K562 (cell line): ENCODE measurements at regions not wholly inside any gene's neighbourhood (a gene's known extent, or its start where the extent isn't known, plus 50 kb on each side); places are given as distances from the start of the nearest gene placed in this dataset.
A peak's percentile ranks its signal among the peaks of the same experiment; 100 is the strongest.

Experiments
- ATAC-seq: fragments of 200-7000 bp; cut with Tn5 transposase; 3 replicates; pipeline ENCODE4 v1.9.1; 2020; ENCODE audit warnings: moderate library complexity
- BruUV-seq: library from RNA; stranded (reverse); fragments of 400-500 nt; replicated peaks from 2 replicates; lab custom pipeline; 2021; lab: Mats Ljungman, UMichigan
- CTCF ChIA-PET: fragments of 300-600 bp; formaldehyde crosslinking; extraction: SDS; loops from one replicate; lab custom pipeline; 2021; ENCODE audit warnings: low intra/inter-chr PET ratio; lab: Yijun Ruan, JAX
- POLR2A ChIA-PET: fragments of 300-600, 350-650 bp; sonication (Branson Sonifier 250); formaldehyde crosslinking; extraction: SDS; loops from one replicate; lab custom pipeline; 2021; ENCODE audit warnings: antibody characterized with exemption, inconsistent platforms; lab: Yijun Ruan, JAX
- DNase-seq, 4 experiments: peaks; one replicate each; pipeline versions ENCODE4 v3.0.0 to v3.0.0-alpha.2; 2011 to 2018; ENCODE audit warnings: low spot score in 3 of 4, mixed read lengths in 3 of 4; ENCODE audit errors: extremely low read depth in 1 of 4
- FAIRE-seq: peaks from 2 replicates; lab custom pipeline; 2011; peaks lifted over from hg19 to GRCh38; lab: Jason Lieb, UNC
- H2AFZ ChIP-seq: 2 replicates; pipeline ENCODE4 v1.6.0; 2011; ENCODE audit warnings: low read depth, low read length, control low read depth, inconsistent platforms
- H3K27ac ChIP-seq: fragments of 200-600 bp; 3 replicates; pipeline ENCODE4 v1.8.0; 2011; ENCODE audit warnings: low read depth, mild to moderate bottlenecking, control low read depth, inconsistent platforms, low read length, moderate library complexity, mixed read lengths; ENCODE audit errors: extremely low read depth
- H3K27me3 ChIP-seq, 2 experiments: fragments of 300-600 bp in 1 of 2; 2 replicates in 1 of 2; 3 replicates in 1 of 2; pipeline versions ENCODE4 v1.6.0 to v1.8.0; 2011; ENCODE audit warnings: inconsistent platforms in 2 of 2, low read length in 2 of 2, mild to moderate bottlenecking in 1 of 2, mixed read lengths in 1 of 2, moderate library complexity in 1 of 2; ENCODE audit not compliant: control insufficient read depth in 2 of 2, insufficient read depth in 2 of 2
- H3K36me3 ChIP-seq: fragments of 300-600 bp; 3 replicates; pipeline ENCODE4 v1.8.0; 2011; ENCODE audit warnings: mild to moderate bottlenecking, low read length, inconsistent platforms; ENCODE audit not compliant: control insufficient read depth, insufficient read depth
- H3K4me1 ChIP-seq, 2 experiments: fragments of 200-600 bp in 1 of 2; replicated peaks in 1 of 2; 2 replicates in 1 of 2; 3 replicates in 1 of 2; pipeline versions ENCODE4 v1.5.1 to v1.8.0; 2011; ENCODE audit warnings: inconsistent platforms in 2 of 2, low read length in 2 of 2, mild to moderate bottlenecking in 1 of 2, mixed read lengths in 1 of 2, moderate library complexity in 1 of 2; ENCODE audit not compliant: control insufficient read depth in 2 of 2, insufficient read depth in 2 of 2
- H3K4me2 ChIP-seq: 2 replicates; pipeline ENCODE4 v1.6.1; 2011; ENCODE audit warnings: low read length, control low read depth, inconsistent platforms, mixed read lengths; ENCODE audit not compliant: insufficient read depth
- H3K4me3 ChIP-seq: fragments of 200-600 bp; sonication (generic), shearing (Covaris generic); 2 replicates; pipeline ENCODE4 v1.5.1; 2016; ENCODE audit warnings: control low read depth, inconsistent platforms
- H3K79me2 ChIP-seq: fragments of 200-600 bp; 3 replicates; pipeline ENCODE4 v1.8.0; 2011; ENCODE audit warnings: low read length, inconsistent platforms; ENCODE audit not compliant: control insufficient read depth, insufficient read depth
- H3K9ac ChIP-seq, 2 experiments: 2 replicates each; pipeline versions ENCODE4 v1.6.0 to v1.6.1; 2011; ENCODE audit warnings: low read depth in 2 of 2, low read length in 2 of 2, control low read depth in 1 of 2, inconsistent platforms in 1 of 2, mild to moderate bottlenecking in 1 of 2, mixed read lengths in 1 of 2; ENCODE audit not compliant: insufficient read depth in 1 of 2
- H3K9me1 ChIP-seq: one replicate; pipeline ENCODE4 v1.6.0; 2011; ENCODE audit warnings: inconsistent platforms, mild to moderate bottlenecking, low read length, moderate library complexity; ENCODE audit not compliant: control insufficient read depth, insufficient read depth
- H3K9me3 ChIP-seq: replicated peaks from 2 replicates; pipeline ENCODE4 v1.5.1; 2011; ENCODE audit warnings: low read depth, low read length, inconsistent platforms; ENCODE audit not compliant: control insufficient read depth, insufficient read depth
- H4K20me1 ChIP-seq: replicated peaks from 2 replicates; pipeline ENCODE4 v1.6.1; 2011; ENCODE audit warnings: low read length, inconsistent platforms, mixed read lengths; ENCODE audit not compliant: control insufficient read depth, insufficient read depth
- EGR1 ChIP-seq: fragments of 450-650 bp; conservative IDR thresholded peaks from 2 replicates; pipeline ENCODE4 v1.6.1; 2017; ENCODE audit warnings: mild to moderate bottlenecking
- SPI1 ChIP-seq: IDR thresholded peaks from 2 replicates; pipeline ENCODE4 v1.6.1; 2011; ENCODE audit warnings: low read depth, low read length, control low read depth, borderline replicate concordance
- ZNF175 ChIP-seq: fragments of 200-800 bp; sonication (Bioruptor generic); IDR thresholded peaks from 2 replicates; pipeline ENCODE4 v1.6.1; 2016; ENCODE audit warnings: low read depth, mild to moderate bottlenecking, missing genetic modification characterization, missing compliant biosample characterization
- ZNF274 ChIP-seq: IDR thresholded peaks from 2 replicates; pipeline ENCODE4 v1.6.1; 2011; ENCODE audit warnings: low read depth, mild to moderate bottlenecking, low read length, moderate library complexity, borderline replicate concordance
- WGBS: fragments of 100-300 bp; shearing (Covaris generic); methylation state at CpG from one replicate; pipeline ENCODE4 v1.1.6; 2016; ENCODE audit warnings: low coverage, mixed read lengths; ENCODE audit not compliant: insufficient coverage; ENCODE audit errors: missing lambda C conversion rate; 5-methylcytosine and 5-hydroxymethylcytosine counted together
- in situ Hi-C: fragments of 300-500 bp; cut with MboI; formaldehyde crosslinking; loops from 4 replicates; pipeline ENCODE4 v1.15.0; 2018; ENCODE audit warnings: inconsistent platforms, mixed read lengths
- intact Hi-C: fragments of 100-400 bp; cut with micrococcal nuclease; formaldehyde crosslinking; loops from 2 replicates; pipeline ENCODE4 v1.14.2; 2022

DNA sequence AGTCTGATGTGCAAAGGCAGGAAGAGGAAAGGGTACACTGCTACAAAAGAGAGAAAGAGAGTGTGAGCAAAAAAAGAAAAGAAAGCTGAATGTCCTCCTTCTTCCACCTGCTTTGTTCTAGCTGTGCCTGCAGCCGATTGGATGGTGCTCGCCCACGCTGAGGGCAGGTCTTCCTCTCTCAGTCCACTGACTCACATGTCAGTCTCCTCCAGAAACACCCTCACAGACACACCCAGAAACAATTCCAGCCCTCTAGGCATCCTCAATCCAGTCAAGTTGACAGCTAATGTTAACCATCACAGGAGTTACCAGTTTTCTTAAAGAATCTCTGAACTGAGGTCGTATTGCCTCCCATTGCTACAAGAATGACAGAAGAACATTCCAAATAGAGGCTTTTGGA is 411.9 kb upstream of the SASH1 start:
- ChIA-PET POLR2A (interaction anchor here (1.2 kb wide), 1 partner anchor 10 kb away, joined by 3 read pairs; no protein-coding TSS in a partner anchor), CTCF (no interaction called here)
- DNase-seq (peak in 1 of 4 experiments; percentile 19), ATAC-seq (peak; percentile 26; the same call in 1 of the 3 replicates), FAIRE-seq (no peak)
- Histone ChIP-seq H3K9me3 (no peaks in the 10 kb centered on the region), H3K4me1 (no peaks in the 10 kb centered on the region), H3K27ac (no peak overlapping the region), H3K9ac (no peak overlapping the region), H4K20me1 (no peaks in the 10 kb centered on the region), H3K79me2 (no peaks in the 10 kb centered on the region), H3K4me2 (no peak overlapping the region), H3K9me1 (no peaks in the 10 kb centered on the region), H3K4me3 (no peak overlapping the region), H2AFZ (no peak overlapping the region), H3K36me3 (no peaks in the 10 kb centered on the region), H3K27me3 (no peaks in the 10 kb centered on the region)
- intact Hi-C loops: no loop called here
- in situ Hi-C loops: no loop called here
- 18% methylated on average over 4 of the region's 4 CpGs for WGBS
- BruUV-seq: no TSS peak
- TF ChIP-seq ZNF175 (CRISPR knock-in tag) (no peak), EGR1 (peak; percentile 79)

- H3K4me3 ChIP-seq: no peak overlapping the region
- no peaks in the 10 kb centered on the region for H3K79me2 ChIP-seq
- intact Hi-C loops: no loop called here
- H3K27me3 ChIP-seq: no peaks in the 10 kb centered on the region
- ATAC-seq: no peak
- H3K9me1 ChIP-seq: no peaks in the 10 kb centered on the region
- WGBS: 0% methylated on average over 1 of the region's 1 CpG
- no peaks in the 10 kb centered on the region for H3K36me3 ChIP-seq
- CTCF ChIA-PET: no interaction called here
- no peak for DNase-seq
- no peak overlapping the region for H2AFZ ChIP-seq
- TF ChIP-seq ZNF274 (no peak), SPI1 (peak; percentile 33; the same call in 1 of the 2 replicates)
- in situ Hi-C loops: no loop called here
- no peak overlapping the region for H3K27ac ChIP-seq
- no peak for FAIRE-seq
- POLR2A ChIA-PET: no interaction called here
- no peaks in the 10 kb centered on the region for H3K4me1 ChIP-seq
- no peaks in the 10 kb centered on the region for H3K9me3 ChIP-seq
- H4K20me1 ChIP-seq: no peaks in the 10 kb centered on the region
- no peak overlapping the region for H3K9ac ChIP-seq
- H3K4me2 ChIP-seq: no peak overlapping the region
- BruUV-seq: no TSS peak
Observed at GRCh38 chr6:147933224-147933623, 409.4 kb upstream of the SASH1 start.
